Left renal pelvis (tissue), 4 donors: ENCODE measurements at regions not wholly inside any gene's neighbourhood (a gene's known extent, or its start where the extent isn't known, plus 50 kb on each side); places are given as distances from the start of the nearest gene placed in this dataset.
"Not testable (repeated sequence)": the region's sequence is repeated elsewhere in the genome, so short reads cannot be mapped to it uniquely, and the experiment has no call there.

Source experiments
- DNase-seq, 4 donors: peaks; one replicate each; pipeline ENCODE4 v3.0.0-alpha.2; 2013; ENCODE audit warnings: low read depth in 4 of 4, low spot score in 3 of 4

DNA sequence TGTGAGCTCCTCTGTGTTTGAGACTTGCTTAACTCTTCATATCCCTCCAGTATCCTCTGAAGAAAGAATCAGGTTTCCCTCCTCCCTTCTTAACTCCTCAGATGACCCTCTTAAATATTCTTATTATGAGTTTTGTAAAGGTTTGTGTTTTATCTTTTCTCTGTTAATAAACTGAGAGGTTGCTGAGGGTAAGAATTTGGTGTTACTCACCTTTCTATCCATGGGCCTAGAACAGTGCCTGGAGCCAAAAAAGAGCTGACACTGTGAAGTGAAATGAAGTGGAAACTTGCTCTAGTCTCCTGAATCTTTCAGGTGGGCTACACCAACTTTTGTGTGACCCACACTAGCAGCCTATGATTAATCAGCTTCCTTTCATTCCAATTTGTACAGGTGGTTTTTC lies 208.4 kb downstream of the CSNK1G3 start:
- DNase-seq, result no peak

DNA sequence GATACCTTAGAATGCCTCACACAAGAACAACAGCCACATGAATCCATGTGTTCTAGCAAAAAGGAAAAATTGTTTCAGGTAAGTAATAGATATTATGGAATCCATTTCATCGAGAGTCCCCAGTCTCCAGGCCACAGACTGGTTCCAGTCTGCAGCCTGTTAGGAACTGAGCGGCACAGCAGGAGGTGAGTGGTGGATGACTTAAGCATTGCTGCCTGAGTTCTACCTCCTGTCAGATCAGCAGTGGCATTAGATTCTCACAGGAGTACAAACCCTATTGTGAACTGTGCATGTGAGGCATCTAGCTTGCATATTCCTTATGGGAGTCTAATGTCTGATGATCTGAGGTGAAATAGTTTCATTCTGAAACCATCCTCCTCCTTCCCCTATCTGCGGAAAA lies 207.0 kb downstream of the CSNK1G3 start:
- no peak for DNase-seq

DNA sequence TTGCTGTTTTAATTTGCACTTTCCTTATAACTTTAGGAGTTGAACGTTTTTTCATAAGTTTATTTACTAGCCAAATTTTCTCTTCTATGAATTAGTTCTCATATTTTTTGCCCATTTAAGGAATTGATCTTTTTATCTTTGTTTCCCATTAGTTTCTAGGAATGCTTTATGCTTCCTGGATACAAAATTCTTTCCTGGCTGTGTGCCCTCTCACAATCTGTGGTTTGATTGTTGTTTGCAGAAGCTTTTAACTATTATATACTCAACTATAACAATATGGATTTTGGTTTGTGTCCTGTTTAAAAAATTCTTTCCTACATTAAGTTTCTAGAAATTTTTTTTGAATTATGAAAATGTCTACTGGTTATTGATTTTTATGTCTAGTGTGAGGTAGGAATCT lies 206.3 kb downstream of the CSNK1G3 start:
- DNase-seq, result no peak

DNA sequence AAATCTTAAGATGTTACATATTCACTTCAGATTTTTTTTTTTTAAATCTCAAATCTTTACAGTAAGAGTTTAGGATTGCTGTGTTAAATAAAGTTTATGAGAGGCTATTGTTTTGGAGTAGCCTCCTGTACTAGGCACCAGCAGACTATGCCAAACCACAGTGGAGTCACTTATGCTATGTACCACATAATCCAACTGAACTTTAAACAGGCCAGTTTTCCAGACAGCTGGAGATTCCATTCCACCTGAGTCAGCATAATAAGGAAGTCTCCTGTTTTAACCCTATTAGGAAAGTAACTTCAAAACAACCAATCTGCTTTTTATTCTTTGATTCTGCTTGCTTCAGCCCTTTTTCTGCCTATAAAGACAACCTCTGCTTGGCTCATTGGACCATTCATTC lies 205.2 kb downstream of the CSNK1G3 start:
- no peak for DNase-seq

DNA sequence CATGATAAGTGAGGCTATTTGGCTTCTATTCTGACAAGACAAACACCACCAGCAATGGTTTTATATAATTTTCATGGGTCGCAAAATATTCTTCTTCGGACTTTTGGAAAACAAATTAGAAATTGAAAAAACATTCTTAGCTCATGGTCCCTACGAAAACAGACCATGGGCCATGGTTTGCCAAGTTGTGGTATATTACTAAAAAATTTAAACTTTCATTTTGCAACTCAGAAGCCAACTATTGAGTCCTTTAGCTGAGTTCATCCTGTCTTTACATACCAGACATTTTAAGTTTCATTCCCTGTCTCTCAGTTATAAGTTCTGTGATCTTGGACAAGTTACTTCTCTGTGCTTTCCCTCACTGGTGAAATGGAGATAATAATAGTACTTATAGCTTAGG lies 198.1 kb downstream of the CSNK1G3 start:
- no peak for DNase-seq

DNA sequence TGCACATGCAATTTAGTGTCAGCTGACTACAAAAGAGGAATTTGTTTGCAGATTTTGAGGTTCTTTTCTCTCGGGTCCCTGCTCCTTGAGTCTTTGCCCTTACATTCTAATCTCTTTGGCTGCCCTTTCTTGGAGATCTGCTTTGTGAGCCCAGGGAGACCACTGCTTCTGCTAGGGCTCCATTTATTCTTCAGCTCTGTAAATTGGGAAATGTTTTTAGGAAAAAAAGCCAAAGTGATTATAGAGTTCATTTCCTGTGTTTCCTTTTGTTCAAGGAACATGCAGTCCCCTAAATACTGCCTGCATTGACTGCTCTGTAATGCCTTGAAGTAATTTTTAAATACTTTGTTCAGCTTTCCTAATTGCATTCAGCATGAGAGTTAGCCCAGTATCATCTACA lies 197.4 kb downstream of the CSNK1G3 start:
- no peak for DNase-seq

DNA sequence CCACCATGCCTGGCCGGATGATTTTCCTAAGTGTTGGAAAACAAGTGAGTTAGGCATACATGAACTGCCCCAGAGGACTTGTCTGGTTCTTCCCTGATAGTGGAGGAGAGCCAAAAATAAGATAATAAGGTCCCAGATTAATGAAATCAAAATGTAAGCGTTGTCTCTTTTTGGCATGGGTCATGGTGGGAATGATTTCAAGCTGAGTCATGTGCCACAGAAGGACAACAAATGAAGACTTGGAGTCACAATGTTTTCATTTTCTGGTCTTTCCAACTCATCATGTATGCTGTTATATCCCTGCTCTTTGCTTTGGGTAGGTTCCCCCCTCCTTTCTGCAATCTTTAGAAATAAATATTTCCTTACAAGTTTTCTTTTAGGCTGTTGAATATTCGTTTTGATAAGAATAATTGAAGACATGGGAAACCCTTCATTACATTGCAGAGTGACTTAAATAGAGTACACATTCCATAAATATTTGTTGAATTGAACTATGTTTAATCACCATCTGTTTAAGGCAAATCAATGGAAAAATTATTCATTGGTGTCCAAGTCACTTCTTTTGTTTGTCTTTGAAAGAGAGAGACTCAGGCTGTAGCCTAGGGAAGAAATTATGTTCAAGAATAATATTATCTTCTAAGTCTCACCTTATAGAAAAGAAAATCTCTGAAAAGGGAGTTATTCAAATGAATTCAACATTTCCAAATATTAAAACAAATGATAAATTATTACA lies 196.3 kb downstream of the CSNK1G3 start:
- DNase-seq, result no peak

DNA sequence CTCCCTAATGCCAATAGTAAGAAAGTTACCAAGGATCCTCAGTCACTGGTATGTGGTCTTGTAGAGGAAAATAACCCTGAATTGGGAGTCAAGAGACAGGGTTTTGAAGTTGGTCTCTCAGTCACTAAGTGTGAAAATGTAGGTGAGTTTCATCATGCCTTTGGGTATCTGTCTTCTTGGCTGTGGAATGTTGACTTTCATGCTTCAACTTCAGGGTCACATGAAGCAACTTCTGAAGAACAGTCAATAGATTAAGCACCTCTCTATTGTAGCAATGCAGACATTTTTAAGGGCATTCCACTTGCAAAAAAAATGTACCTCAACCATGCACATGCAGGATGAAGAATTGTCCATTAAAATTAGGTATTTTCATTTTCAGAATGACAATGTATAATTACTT lies 194.6 kb downstream of the CSNK1G3 start:
- no peak for DNase-seq

DNA sequence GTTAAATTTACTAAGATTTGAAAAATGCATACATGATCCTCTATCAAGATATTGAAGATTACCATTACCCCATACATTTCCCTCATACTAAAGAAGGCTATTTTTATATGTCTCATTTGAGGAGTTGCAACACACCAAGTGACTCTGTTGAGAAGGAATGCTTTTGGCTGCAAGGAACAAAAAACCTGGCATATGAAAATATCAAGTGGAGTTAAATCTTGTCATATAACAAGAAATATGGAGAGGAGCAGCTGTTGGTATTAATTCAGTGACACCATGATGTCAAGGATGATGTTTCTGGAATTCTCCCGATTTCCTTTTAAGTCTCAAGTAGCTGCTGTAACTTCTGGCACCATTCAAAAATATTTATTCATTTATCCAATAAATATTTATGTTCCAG lies 193.8 kb downstream of the CSNK1G3 start:
- no peak for DNase-seq

DNA sequence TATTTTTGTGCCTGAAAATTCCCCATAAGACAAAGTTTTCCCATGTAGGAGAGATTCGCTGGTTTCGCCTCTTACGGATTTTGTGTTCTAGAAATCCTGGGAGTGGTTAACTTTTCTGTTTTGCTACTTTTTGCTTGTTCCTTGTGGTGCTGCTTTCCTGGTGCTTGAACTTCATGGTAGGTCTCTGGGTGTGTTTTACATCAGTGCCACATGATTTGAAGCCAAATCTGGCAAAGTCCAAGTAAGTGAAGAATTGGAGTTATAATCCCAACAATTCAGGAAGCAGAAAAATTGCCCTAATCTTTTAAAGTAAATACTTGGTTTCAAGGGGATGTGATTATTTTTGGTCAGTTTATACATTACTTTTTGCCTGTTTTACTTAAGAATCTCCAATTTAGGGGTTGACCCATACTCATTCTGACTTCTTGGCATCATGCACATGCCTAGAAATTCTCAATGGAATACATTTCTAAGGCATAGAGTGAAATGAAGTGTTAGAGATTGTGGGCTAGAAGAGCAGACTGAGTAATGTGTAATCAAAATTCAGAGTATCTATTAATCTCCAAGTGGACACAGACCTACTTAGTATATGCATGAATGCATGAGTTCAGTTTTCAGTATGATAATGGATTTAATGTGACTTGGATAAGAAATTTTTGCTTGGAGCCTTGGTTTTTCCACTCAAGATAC lies 189.7 kb downstream of the CSNK1G3 start:
- DNase-seq, result no peak

DNA sequence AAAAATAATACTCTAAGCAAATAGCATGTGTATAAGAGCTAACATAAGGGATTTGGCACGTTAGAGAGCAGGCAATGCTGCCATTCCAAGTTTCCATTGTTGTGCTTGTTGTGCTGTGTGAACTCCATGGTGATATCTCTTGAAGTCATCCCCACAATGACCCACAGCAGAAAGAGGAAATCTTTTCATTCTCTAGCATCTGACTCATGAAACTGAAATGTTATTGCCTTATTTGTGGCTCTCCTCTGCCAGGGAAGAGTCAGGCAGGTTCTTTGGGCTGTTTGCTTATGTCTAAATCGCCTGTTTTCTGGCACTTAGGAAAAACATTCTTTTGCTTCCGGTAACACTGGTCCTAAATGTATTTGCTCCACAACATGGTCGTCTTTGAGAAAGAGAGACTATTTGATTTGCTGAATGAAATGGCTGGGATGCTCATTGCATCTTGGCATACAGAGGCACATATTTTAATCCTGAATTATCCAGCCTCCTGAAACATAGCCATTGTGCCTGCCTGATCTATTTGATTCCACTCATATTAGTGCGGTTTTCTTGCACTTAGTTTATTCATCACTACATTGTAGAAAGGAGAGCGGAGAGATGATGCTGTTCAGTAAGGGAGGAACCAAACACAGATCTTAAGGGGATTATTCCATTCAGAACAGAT lies 188.8 kb downstream of the CSNK1G3 start:
- no peak for DNase-seq

DNA sequence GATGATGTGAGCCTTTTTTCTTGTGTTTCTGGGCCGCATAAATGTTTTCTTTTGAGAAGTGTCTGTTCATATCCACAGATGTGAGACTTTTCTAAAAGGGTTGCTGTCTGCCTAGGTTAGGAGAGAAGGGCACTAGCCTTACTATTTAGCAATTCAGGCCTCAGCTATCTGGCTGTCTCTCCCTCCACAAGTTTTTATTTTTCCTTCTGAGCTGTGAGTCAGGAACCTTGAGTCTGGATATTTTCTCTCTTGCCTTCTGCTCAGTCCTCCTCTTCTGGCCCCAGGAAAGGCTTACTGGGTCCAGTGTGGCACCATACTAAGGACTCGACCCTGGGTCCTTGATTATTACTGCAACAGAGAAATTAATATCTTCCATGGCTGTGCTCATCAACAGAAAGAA lies 187.6 kb downstream of the CSNK1G3 start:
- no peak for DNase-seq

DNA sequence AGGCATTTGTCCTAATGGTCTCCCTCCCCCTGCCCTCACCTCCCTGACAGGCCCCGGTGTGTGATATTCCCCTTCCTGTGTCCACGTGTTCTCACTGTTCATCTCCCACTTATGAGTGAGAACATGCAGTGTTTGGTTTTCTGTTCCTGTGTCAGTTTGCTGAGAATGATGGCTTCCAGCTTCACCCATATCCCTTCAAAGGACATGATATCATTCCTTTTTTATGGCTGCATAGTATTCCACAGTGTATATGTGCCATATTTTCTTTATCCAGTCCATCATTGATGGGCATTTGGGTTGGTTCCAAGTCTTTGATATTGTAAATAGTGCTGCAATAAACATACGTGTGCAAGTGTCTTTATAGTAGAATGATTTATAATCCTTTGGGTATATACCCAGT lies 187.0 kb downstream of the CSNK1G3 start:
- not testable (repeated sequence) for DNase-seq

DNA sequence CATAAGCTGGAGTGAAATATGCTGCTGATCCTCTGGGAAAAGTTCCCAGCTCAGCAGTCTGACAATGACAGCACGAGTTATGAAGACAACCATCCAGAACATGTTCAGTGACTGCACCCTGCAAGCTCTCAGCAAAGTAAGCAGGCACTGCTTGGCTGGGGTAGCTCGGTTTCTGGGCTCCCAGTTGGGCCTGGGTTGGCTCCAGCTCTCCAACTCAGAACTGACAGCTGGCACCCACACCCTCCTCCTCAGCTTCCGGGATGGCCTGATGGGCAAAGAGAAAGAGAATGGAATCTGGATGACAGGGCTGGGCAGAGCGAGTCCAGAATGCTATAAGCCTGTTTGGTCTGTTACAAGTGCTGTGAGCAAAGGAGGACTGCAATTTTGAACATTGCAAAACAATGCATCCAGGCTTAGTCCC lies 185.0 kb downstream of the CSNK1G3 start:
- DNase-seq, result no peak

DNA sequence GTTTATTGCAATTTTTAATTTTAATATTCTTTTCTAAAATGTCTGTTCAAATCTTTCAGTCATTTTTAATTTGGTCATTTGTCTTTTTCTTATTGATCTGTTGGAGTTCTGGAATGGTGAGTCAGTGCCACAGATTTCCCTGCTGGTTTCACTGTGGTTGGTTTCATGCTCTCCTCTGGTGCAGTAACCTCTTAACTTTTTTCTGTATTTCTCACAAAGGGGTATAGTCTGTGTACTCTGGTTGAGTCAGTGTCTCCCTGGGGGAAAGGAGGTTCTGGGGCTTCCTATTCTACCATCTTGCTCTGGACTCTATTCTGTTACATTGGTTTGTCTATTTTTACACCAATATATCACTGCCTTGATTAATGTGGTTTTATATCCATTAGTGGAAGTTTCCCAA lies 178.8 kb downstream of the CSNK1G3 start:
- no peak for DNase-seq

DNA sequence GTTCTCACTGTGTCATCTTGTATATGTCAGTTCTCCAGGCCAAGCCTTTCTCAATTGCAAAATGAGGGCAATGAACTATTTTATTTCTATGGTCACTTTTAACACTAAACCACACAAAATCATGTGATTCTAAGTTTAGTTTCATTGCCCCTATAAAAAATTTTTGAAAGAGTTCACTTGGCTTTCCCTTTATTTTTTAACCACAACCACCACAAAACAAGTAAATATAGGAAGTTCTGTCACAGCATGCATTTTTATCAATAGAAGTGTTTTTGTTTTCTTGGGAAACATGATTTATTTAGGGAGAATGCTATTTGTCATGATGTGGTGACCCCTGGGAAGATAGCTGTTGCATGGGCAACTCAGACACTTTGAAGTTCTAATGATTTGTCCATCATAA lies 169.1 kb downstream of the CSNK1G3 start:
- DNase-seq, result no peak

DNA sequence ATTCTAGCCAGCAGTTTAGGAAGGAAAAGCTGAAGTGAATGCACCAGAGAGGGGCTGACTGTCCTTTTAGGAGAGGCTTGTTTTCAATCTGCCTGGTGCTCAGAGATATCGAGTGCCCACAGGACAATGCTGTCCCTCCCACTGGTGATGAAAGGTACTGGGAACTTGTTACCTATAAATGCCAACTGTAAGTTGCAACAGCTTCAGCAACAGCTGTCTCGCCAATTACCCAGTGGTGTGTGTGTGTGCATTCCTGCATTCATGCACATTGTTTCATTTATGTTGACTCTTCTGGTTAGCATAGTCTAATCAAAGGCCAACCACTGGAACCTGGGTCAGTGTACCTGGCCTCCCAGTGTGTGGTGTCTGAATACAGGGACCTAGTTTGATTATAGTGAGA lies 161.1 kb downstream of the CSNK1G3 start:
- peak in 1 of 4 donors; percentile 18 for DNase-seq

DNA sequence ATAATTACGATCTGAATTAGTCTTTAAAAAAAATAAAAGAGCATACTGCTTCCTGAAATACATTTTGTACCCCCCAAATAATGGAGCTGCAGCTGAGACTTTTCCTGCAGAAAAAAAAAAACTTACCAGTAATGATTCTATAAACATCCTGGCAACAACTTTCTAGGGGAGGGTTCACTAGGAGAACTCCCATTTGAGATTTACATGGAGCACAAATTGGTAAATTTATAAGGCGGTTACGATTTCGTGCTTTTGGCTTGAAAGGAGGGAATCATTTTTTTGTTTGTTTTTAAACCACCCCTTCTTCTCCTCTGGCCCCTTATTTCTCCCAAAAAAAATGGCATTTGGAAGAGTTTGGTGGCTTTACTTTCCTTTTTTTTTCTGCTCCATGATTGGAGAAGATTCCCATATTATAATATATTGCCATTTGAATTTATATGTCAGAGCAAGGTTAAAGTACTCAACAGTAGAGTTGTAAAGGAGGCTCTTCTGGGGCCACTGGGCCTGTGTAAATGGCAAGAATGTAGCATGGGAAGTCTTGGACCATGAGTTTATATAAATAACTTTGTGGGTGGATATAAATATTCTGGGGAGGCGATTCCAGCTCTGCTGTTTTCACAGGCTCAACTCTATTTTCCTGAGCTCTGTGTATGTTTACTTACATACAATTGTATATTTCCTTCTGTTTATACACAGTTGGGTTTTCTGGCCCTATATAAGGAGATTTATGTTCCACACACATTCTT lies 159.9 kb downstream of the CSNK1G3 start:
- DNase-seq, result no peak

DNA sequence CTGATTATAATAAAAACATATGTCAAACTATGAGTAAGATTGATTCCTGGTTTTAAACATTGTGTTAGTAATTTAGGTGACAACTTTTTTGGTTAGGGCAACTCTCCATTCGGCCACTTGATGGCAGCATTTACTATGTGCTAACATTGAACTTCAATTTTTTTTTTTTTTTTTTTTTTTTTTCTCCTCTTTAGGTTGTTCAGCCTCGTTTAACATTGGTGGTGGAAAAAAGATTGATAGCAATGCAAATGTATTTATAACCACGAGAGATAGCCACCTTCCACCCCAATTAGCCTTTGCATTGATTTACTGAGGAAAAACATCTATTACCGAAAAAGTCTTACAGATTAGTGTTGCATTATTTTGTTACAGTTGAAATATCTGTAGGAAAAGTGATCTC lies 159.1 kb downstream of the CSNK1G3 start:
- DNase-seq, result peak in 2 of 4 donors; percentile 40 to 65
